IMR-90 (cell line): ENCODE measurements at regions not wholly inside any gene's neighbourhood (a gene's known extent, or its start where the extent isn't known, plus 50 kb on each side); places are given as distances from the start of the nearest gene placed in this dataset.

ENCODE experiments used
- ATAC-seq: fragments of 200-7000 bp; cut with Tn5 transposase; 2 replicates; pipeline ENCODE4 v1.9.1; 2020; ENCODE audit warnings: low read depth, mild to moderate bottlenecking, moderate library complexity
- BruUV-seq: library from RNA; stranded (reverse); fragments of 400-500 nt; replicated peaks from 2 replicates; lab custom pipeline; 2021; lab: Mats Ljungman, UMichigan
- CTCF ChIA-PET: fragments of 300-600 bp; formaldehyde crosslinking; extraction: SDS; loops from one replicate; lab custom pipeline; 2021; ENCODE audit warnings: antibody characterized with exemption; lab: Yijun Ruan, JAX
- POLR2A ChIA-PET: fragments of 300-600 bp; sonication (Branson Sonifier 250); formaldehyde crosslinking; loops from one replicate; lab custom pipeline; 2022; ENCODE audit warnings: antibody characterized with exemption; ENCODE audit not compliant: unreplicated experiment; lab: Charles Lee
- DNase-seq: peaks from one replicate; pipeline ENCODE4 v3.0.0; 2013
- H2AFZ ChIP-seq: replicated peaks from 2 replicates; pipeline ENCODE3; 2013; ENCODE audit warnings: low read length, mild to moderate bottlenecking; ENCODE audit not compliant: poor library complexity
- H2AK5ac ChIP-seq: 2 replicates; pipeline ENCODE4 v1.6.1; 2013; ENCODE audit warnings: low read depth, low read length, inconsistent platforms
- H2AK9ac ChIP-seq: replicated peaks from 2 replicates; pipeline ENCODE3; 2013; ENCODE audit warnings: mild to moderate bottlenecking, low read depth, low read length, moderate library complexity; ENCODE audit not compliant: poor library complexity
- H2BK120ac ChIP-seq: 2 replicates; pipeline ENCODE4 v1.6.1; 2013; ENCODE audit warnings: low read depth, low read length, inconsistent platforms
- H2BK15ac ChIP-seq: 3 replicates; pipeline ENCODE4 v1.6.1; 2013; ENCODE audit warnings: low read depth, low read length, inconsistent platforms
- H2BK20ac ChIP-seq: 2 replicates; pipeline ENCODE4 v1.6.1; 2013; ENCODE audit warnings: low read depth, mild to moderate bottlenecking, inconsistent platforms, low read length, moderate library complexity
- H2BK5ac ChIP-seq: 2 replicates; pipeline ENCODE4 v1.6.1; 2013; ENCODE audit warnings: mild to moderate bottlenecking, low read depth, low read length, inconsistent platforms; ENCODE audit not compliant: poor library complexity, severe bottlenecking
- H3K14ac ChIP-seq: replicated peaks from 2 replicates; pipeline ENCODE4 v1.6.1; 2013; ENCODE audit warnings: low read depth, low read length, inconsistent platforms
- H3K18ac ChIP-seq: 2 replicates; pipeline ENCODE4 v1.6.1; 2013; ENCODE audit warnings: low read depth, low read length, control low read depth
- H3K23ac ChIP-seq: 2 replicates; pipeline ENCODE4 v1.6.1; 2013; ENCODE audit warnings: low read depth, low read length, inconsistent platforms
- H3K27ac ChIP-seq: 2 replicates; pipeline ENCODE4 v1.5.1; 2013; ENCODE audit warnings: mild to moderate bottlenecking, control low read depth, low read length; ENCODE audit not compliant: insufficient read depth
- H3K27me3 ChIP-seq: 2 replicates; pipeline ENCODE4 v1.6.1; 2013; ENCODE audit warnings: low read length; ENCODE audit not compliant: control insufficient read depth, insufficient read depth
- H3K36me3 ChIP-seq: 2 replicates; pipeline ENCODE4 v1.6.1; 2013; ENCODE audit warnings: low read length, mixed read lengths; ENCODE audit not compliant: control insufficient read depth, insufficient read depth
- H3K4ac ChIP-seq: 2 replicates; pipeline ENCODE4 v1.6.1; 2013; ENCODE audit warnings: low read depth, low read length, inconsistent platforms
- H3K4me1 ChIP-seq: 2 replicates; pipeline ENCODE4 v1.6.1; 2013; ENCODE audit warnings: low read length, mixed read lengths; ENCODE audit not compliant: control insufficient read depth, insufficient read depth
- H3K4me2 ChIP-seq: 2 replicates; pipeline ENCODE4 v1.6.1; 2013; ENCODE audit warnings: low read depth, mild to moderate bottlenecking, control low read depth, low read length, moderate library complexity
- H3K4me3 ChIP-seq: 2 replicates; pipeline ENCODE4 v1.5.1; 2013; ENCODE audit warnings: low read depth, mild to moderate bottlenecking, control low read depth, low read length, moderate library complexity; ENCODE audit not compliant: insufficient read depth
- H3K56ac ChIP-seq: 2 replicates; pipeline ENCODE4 v1.6.1; 2013; ENCODE audit warnings: low read length, inconsistent platforms; ENCODE audit not compliant: insufficient read depth; ENCODE audit errors: extremely low read depth
- H3K79me1 ChIP-seq, 2 experiments: 2 replicates each; pipeline ENCODE4 v1.6.1; 2013; ENCODE audit warnings: low read length in 2 of 2, inconsistent platforms in 1 of 2, low read depth in 1 of 2
- H3K9ac ChIP-seq: 2 replicates; pipeline ENCODE4 v1.6.1; 2013; ENCODE audit warnings: low read depth, low read length, control low read depth
- H3K9me1 ChIP-seq: 2 replicates; pipeline ENCODE4 v1.6.1; 2013; ENCODE audit warnings: low read length, inconsistent platforms; ENCODE audit not compliant: insufficient read depth
- H3K9me3 ChIP-seq: 2 replicates; pipeline ENCODE4 v1.6.1; 2013; ENCODE audit warnings: low read length; ENCODE audit not compliant: control insufficient read depth, insufficient read depth
- H4K20me1 ChIP-seq: 2 replicates; pipeline ENCODE4 v1.6.1; 2013; ENCODE audit warnings: low read length, inconsistent platforms; ENCODE audit not compliant: insufficient read depth
- H4K5ac ChIP-seq: 2 replicates; pipeline ENCODE4 v1.6.1; 2013; ENCODE audit warnings: mild to moderate bottlenecking, low read depth, low read length, control low read depth
- H4K8ac ChIP-seq, 2 experiments: 2 replicates each; pipeline ENCODE4 v1.6.1; 2013; ENCODE audit warnings: low read depth in 2 of 2, low read length in 2 of 2, control low read depth in 1 of 2, inconsistent platforms in 1 of 2
- H4K91ac ChIP-seq: 2 replicates; pipeline ENCODE4 v1.6.1; 2013; ENCODE audit warnings: low read depth, low read length, inconsistent platforms; ENCODE audit not compliant: insufficient read depth
- CTCF ChIP-seq: conservative IDR thresholded peaks from 2 replicates; pipeline ENCODE4 v1.5.1; 2012; ENCODE audit warnings: mild to moderate bottlenecking, low read depth, low read length, improper control_type of control experiment
- MXI1 ChIP-seq: IDR thresholded peaks from 2 replicates; pipeline ENCODE4 v1.6.1; 2012; ENCODE audit warnings: low read depth, mild to moderate bottlenecking, low read length, moderate library complexity, borderline replicate concordance
- RAD21 ChIP-seq: IDR thresholded peaks from 2 replicates; pipeline ENCODE4 v1.6.1; 2012; ENCODE audit warnings: low read length, improper control_type of control experiment
- RFX5 ChIP-seq: IDR thresholded peaks from 2 replicates; pipeline ENCODE4 v1.8.0; 2012; ENCODE audit warnings: low read depth, mild to moderate bottlenecking, low read length, moderate library complexity
- WGBS, 2 experiments: methylation state at CpG; one replicate each; pipeline versions ENCODE4 v1.1.5 to v1.1.7; 2013; ENCODE audit warnings: missing lambda C conversion rate in 2 of 2; ENCODE audit not compliant: insufficient read length in 1 of 2; ENCODE audit errors: extremely low coverage in 2 of 2; 5-methylcytosine and 5-hydroxymethylcytosine counted together
- dilution Hi-C: fragments of 300-500 bp; cut with HindIII; formaldehyde crosslinking; loops from one replicate; pipeline ENCODE4 v1.14.3; 2018; ENCODE audit warnings: low sequenced_read_pairs; ENCODE audit not compliant: unreplicated experiment
- in situ Hi-C: fragments of 300-500 bp; cut with MboI; formaldehyde crosslinking; loops from 3 replicates; pipeline ENCODE4 v1.14.3; 2019; ENCODE audit warnings: low sequenced_read_pairs, inconsistent platforms, mixed read lengths
- intact Hi-C: fragments of 100-400 bp; cut with micrococcal nuclease; formaldehyde crosslinking; loops from 2 replicates; pipeline ENCODE4 v1.10.0; 2022

- 0 out of 2 replicates have a peak, but pooled peaks cover 2% of the 10 kb centered on the region for H3K4me1 ChIP-seq
- H3K18ac ChIP-seq: no peak overlapping the region
- H2BK15ac ChIP-seq: no peak overlapping the region
- no peak overlapping the region for H3K4ac ChIP-seq
- no peak overlapping the region for H2AK9ac ChIP-seq
- H4K91ac ChIP-seq: no peak overlapping the region
- no peak overlapping the region for H4K8ac ChIP-seq
- H2AK5ac ChIP-seq: no peak overlapping the region
- CTCF ChIA-PET: no interaction called here
- no peak overlapping the region for H2AFZ ChIP-seq
- no peak overlapping the region for H3K4me2 ChIP-seq
- dilution Hi-C loops (no loop called here), intact Hi-C loops (no loop called here), in situ Hi-C loops (no loop called here)
- H3K36me3 ChIP-seq: no peaks in the 10 kb centered on the region
- H2BK120ac ChIP-seq: no peak overlapping the region
- no peak overlapping the region for H3K14ac ChIP-seq
- H2BK20ac ChIP-seq: no peak overlapping the region
- no peak overlapping the region for H3K56ac ChIP-seq
- no peak for ATAC-seq
- H3K9ac ChIP-seq: no peak overlapping the region
- no peaks in the 10 kb centered on the region for H3K27me3 ChIP-seq
- H4K5ac ChIP-seq: no peak overlapping the region
- no peak overlapping the region for H3K23ac ChIP-seq
- peaks cover 3% of the 10 kb centered on the region; the same call in 1 of the 2 replicates for H3K9me1 ChIP-seq
- H4K20me1 ChIP-seq: no peaks in the 10 kb centered on the region
- no peak overlapping the region for H3K4me3 ChIP-seq
- no peak for TF ChIP-seq RFX5
- no peak for TF ChIP-seq CTCF
- TF ChIP-seq RAD21: no peak
- TF ChIP-seq MXI1: no peak
- POLR2A ChIA-PET: no interaction called here
- 100% methylated on average over 1 of the region's 6 CpGs; no CpG with 5 or more reads in 1 of the 2 experiments for WGBS, 2 experiments
- no peak overlapping the region for H3K27ac ChIP-seq
- DNase-seq: no peak
- no peaks in the 10 kb centered on the region for H3K79me1 ChIP-seq
- no peak overlapping the region for H2BK5ac ChIP-seq
- H3K9me3 ChIP-seq: no peaks in the 10 kb centered on the region
- BruUV-seq: no TSS peak
Observed at GRCh38 chr20:52017669-52018317, 173.8 kb downstream of the ZFP64 start.
